ENCODE measurements at regions not wholly inside any gene's neighbourhood (a gene's known extent, or its start where the extent isn't known, plus 50 kb on each side); places are given as distances from the start of the nearest gene placed in this dataset.

GRCh38 chr10:1980459-1980858 is 243.1 kb upstream of the ADARB2 start:
- TF ChIP-seq FOXA1 (IDR thresholded peaks at IDR 0.05): no peak
- TF ChIP-seq, protein P1, sequence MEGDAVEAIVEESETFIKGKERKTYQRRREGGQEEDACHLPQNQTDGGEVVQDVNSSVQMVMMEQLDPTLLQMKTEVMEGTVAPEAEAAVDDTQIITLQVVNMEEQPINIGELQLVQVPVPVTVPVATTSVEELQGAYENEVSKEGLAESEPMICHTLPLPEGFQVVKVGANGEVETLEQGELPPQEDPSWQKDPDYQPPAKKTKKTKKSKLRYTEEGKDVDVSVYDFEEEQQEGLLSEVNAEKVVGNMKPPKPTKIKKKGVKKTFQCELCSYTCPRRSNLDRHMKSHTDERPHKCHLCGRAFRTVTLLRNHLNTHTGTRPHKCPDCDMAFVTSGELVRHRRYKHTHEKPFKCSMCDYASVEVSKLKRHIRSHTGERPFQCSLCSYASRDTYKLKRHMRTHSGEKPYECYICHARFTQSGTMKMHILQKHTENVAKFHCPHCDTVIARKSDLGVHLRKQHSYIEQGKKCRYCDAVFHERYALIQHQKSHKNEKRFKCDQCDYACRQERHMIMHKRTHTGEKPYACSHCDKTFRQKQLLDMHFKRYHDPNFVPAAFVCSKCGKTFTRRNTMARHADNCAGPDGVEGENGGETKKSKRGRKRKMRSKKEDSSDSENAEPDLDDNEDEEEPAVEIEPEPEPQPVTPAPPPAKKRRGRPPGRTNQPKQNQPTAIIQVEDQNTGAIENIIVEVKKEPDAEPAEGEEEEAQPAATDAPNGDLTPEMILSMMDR (IDR thresholded peaks at IDR 0.05; ENCODE audit: low read depth, low read length, missing input control): no peak
- no peak for TF ChIP-seq JUND (IDR thresholded peaks at IDR 0.05)
- TF ChIP-seq FOXA2 (IDR thresholded peaks at IDR 0.05): no peak
- 56% methylated on average over 3 of the region's 3 CpGs for WGBS
- DNase-seq (ENCODE audit: low spot score): no peak
- Histone ChIP-seq H3K36me3 (ENCODE audit: control insufficient read depth in 4 of 4, insufficient read depth in 3 of 4, low read depth in 1 of 4, low read length in 3 of 4) (no peaks in the 10 kb centered on the region), H3K9ac (ENCODE audit: low read depth in 1 of 2, low read length in 2 of 2) (no peak overlapping the region), H3K9me3 (ENCODE audit: control insufficient read depth in 4 of 4, low read length in 3 of 4) (peaks cover 0 to 6% (median 4%) of the 10 kb centered on the region in 4 donors), H3K4me3 (ENCODE audit: low read depth in 1 of 3, low read length in 3 of 3) (no peak overlapping the region), H3K4me1 (ENCODE audit: control insufficient read depth in 4 of 4, insufficient read depth in 4 of 4, low read length in 3 of 4) (no peaks in the 10 kb centered on the region), H3K27ac (ENCODE audit: low read depth in 1 of 2, low read length in 2 of 2) (no peak overlapping the region), H3K27me3 (ENCODE audit: control insufficient read depth in 4 of 4, insufficient read depth in 4 of 4, low read length in 3 of 4) (no peaks in the 10 kb centered on the region)

GRCh38 chr10:1978584-1978983 is 241.3 kb upstream of the ADARB2 start:
- no peak overlapping the region for H3K9ac ChIP-seq (ENCODE audit: low read depth in 1 of 2, low read length in 2 of 2)
- 66% methylated on average over 3 of the region's 3 CpGs for WGBS
- no peak for TF ChIP-seq JUND (IDR thresholded peaks at IDR 0.05)
- TF ChIP-seq, protein P2, sequence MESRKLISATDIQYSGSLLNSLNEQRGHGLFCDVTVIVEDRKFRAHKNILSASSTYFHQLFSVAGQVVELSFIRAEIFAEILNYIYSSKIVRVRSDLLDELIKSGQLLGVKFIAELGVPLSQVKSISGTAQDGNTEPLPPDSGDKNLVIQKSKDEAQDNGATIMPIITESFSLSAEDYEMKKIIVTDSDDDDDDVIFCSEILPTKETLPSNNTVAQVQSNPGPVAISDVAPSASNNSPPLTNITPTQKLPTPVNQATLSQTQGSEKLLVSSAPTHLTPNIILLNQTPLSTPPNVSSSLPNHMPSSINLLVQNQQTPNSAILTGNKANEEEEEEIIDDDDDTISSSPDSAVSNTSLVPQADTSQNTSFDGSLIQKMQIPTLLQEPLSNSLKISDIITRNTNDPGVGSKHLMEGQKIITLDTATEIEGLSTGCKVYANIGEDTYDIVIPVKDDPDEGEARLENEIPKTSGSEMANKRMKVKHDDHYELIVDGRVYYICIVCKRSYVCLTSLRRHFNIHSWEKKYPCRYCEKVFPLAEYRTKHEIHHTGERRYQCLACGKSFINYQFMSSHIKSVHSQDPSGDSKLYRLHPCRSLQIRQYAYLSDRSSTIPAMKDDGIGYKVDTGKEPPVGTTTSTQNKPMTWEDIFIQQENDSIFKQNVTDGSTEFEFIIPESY (IDR thresholded peaks at IDR 0.05): no peak
- TF ChIP-seq, protein P3, sequence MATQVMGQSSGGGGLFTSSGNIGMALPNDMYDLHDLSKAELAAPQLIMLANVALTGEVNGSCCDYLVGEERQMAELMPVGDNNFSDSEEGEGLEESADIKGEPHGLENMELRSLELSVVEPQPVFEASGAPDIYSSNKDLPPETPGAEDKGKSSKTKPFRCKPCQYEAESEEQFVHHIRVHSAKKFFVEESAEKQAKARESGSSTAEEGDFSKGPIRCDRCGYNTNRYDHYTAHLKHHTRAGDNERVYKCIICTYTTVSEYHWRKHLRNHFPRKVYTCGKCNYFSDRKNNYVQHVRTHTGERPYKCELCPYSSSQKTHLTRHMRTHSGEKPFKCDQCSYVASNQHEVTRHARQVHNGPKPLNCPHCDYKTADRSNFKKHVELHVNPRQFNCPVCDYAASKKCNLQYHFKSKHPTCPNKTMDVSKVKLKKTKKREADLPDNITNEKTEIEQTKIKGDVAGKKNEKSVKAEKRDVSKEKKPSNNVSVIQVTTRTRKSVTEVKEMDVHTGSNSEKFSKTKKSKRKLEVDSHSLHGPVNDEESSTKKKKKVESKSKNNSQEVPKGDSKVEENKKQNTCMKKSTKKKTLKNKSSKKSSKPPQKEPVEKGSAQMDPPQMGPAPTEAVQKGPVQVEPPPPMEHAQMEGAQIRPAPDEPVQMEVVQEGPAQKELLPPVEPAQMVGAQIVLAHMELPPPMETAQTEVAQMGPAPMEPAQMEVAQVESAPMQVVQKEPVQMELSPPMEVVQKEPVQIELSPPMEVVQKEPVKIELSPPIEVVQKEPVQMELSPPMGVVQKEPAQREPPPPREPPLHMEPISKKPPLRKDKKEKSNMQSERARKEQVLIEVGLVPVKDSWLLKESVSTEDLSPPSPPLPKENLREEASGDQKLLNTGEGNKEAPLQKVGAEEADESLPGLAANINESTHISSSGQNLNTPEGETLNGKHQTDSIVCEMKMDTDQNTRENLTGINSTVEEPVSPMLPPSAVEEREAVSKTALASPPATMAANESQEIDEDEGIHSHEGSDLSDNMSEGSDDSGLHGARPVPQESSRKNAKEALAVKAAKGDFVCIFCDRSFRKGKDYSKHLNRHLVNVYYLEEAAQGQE (IDR thresholded peaks at IDR 0.05): no peak
- TF ChIP-seq TAF1 (conservative IDR thresholded peaks at IDR 0.05): no peak
- no peak for TF ChIP-seq HNF4G (IDR thresholded peaks at IDR 0.05)
- no peak for TF ChIP-seq FOXA1 (IDR thresholded peaks at IDR 0.05)
- no peak for TF ChIP-seq ATF3 (IDR thresholded peaks at IDR 0.05)
- TF ChIP-seq HNF4A (conservative IDR thresholded peaks at IDR 0.05): no peak
- no peak for TF ChIP-seq RXRA (IDR thresholded peaks at IDR 0.05)
- TF ChIP-seq, protein P1 (IDR thresholded peaks at IDR 0.05; ENCODE audit: low read depth, low read length, missing input control): no peak

More at GRCh38 chr10:1978584-1978983, 241.3 kb upstream of the ADARB2 start:
- Histone ChIP-seq H3K27me3 (ENCODE audit: control insufficient read depth in 4 of 4, insufficient read depth in 4 of 4, low read length in 3 of 4) (no peaks in the 10 kb centered on the region), H3K36me3 (ENCODE audit: control insufficient read depth in 4 of 4, insufficient read depth in 3 of 4, low read depth in 1 of 4, low read length in 3 of 4) (no peaks in the 10 kb centered on the region), H3K4me3 (ENCODE audit: low read depth in 1 of 3, low read length in 3 of 3) (no peak overlapping the region), H3K27ac (ENCODE audit: low read depth in 1 of 2, low read length in 2 of 2) (no peak overlapping the region), H3K4me1 (ENCODE audit: control insufficient read depth in 4 of 4, insufficient read depth in 4 of 4, low read length in 3 of 4) (no peaks in the 10 kb centered on the region), H3K9me3 (ENCODE audit: control insufficient read depth in 4 of 4, low read length in 3 of 4) (peaks cover 0 to 6% (median 4%) of the 10 kb centered on the region in 4 donors)
- no peak for DNase-seq (ENCODE audit: low spot score)
